ENCODE measurements at regions not wholly inside any gene's neighbourhood (a gene's known extent, or its start where the extent isn't known, plus 50 kb on each side); places are given as distances from the start of the nearest gene placed in this dataset.

DNA sequence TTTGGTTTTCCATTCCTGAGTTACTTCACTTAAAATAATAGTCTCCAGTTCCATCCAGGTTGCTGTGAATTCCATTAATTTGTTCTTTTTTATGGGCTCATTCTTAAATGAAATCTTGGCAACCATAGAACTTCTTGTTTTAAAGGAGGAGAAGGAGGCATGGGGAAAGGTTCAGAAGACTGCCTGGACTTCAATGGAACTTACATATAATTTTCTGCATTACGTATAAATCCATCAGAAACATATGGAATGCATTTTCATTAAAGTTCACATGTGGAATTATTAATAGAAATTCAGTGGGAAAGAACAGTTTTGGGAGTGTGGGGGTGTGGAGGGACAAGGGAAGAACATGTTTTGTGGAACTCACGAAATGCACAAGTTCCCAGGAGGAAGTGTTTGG is 176.6 kb upstream of the PRKCQ start:
- TF ChIP-seq, protein P1, sequence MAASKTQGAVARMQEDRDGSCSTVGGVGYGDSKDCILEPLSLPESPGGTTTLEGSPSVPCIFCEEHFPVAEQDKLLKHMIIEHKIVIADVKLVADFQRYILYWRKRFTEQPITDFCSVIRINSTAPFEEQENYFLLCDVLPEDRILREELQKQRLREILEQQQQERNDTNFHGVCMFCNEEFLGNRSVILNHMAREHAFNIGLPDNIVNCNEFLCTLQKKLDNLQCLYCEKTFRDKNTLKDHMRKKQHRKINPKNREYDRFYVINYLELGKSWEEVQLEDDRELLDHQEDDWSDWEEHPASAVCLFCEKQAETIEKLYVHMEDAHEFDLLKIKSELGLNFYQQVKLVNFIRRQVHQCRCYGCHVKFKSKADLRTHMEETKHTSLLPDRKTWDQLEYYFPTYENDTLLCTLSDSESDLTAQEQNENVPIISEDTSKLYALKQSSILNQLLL (CRISPR knock-in tag; IDR thresholded peaks at IDR 0.05; ENCODE audit: borderline replicate concordance): no peak
- TF ChIP-seq, protein P2, sequence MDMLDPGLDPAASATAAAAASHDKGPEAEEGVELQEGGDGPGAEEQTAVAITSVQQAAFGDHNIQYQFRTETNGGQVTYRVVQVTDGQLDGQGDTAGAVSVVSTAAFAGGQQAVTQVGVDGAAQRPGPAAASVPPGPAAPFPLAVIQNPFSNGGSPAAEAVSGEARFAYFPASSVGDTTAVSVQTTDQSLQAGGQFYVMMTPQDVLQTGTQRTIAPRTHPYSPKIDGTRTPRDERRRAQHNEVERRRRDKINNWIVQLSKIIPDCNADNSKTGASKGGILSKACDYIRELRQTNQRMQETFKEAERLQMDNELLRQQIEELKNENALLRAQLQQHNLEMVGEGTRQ (CRISPR knock-in tag; IDR thresholded peaks at IDR 0.05): no peak
- TF ChIP-seq SRF (CRISPR knock-in tag; IDR thresholded peaks at IDR 0.05) (no peak), TBL1XR1 (IDR thresholded peaks at IDR 0.05; ENCODE audit: low read length in 2 of 2) (no peak), ZBTB17 (CRISPR knock-in tag; IDR thresholded peaks at IDR 0.05) (no peak), HDAC1 (IDR thresholded peaks at IDR 0.05) (no peak), FOXJ3 (CRISPR knock-in tag; IDR thresholded peaks at IDR 0.05) (no peak), EZH2 (IDR thresholded peaks at IDR 0.05; ENCODE audit: borderline replicate concordance, low read depth, low read length) (no peak), CBX3 (IDR thresholded peaks at IDR 0.05; ENCODE audit: borderline replicate concordance in 1 of 2, low read length in 2 of 2) (no peak), MTA2 (IDR thresholded peaks at IDR 0.05; ENCODE audit: low read depth) (no peak)
- TF ChIP-seq, protein P3, sequence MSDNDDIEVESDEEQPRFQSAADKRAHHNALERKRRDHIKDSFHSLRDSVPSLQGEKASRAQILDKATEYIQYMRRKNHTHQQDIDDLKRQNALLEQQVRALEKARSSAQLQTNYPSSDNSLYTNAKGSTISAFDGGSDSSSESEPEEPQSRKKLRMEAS (CRISPR knock-in tag; IDR thresholded peaks at IDR 0.05): no peak
- TF ChIP-seq, protein P4, sequence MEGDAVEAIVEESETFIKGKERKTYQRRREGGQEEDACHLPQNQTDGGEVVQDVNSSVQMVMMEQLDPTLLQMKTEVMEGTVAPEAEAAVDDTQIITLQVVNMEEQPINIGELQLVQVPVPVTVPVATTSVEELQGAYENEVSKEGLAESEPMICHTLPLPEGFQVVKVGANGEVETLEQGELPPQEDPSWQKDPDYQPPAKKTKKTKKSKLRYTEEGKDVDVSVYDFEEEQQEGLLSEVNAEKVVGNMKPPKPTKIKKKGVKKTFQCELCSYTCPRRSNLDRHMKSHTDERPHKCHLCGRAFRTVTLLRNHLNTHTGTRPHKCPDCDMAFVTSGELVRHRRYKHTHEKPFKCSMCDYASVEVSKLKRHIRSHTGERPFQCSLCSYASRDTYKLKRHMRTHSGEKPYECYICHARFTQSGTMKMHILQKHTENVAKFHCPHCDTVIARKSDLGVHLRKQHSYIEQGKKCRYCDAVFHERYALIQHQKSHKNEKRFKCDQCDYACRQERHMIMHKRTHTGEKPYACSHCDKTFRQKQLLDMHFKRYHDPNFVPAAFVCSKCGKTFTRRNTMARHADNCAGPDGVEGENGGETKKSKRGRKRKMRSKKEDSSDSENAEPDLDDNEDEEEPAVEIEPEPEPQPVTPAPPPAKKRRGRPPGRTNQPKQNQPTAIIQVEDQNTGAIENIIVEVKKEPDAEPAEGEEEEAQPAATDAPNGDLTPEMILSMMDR (IDR thresholded peaks at IDR 0.05 in 2 of 3, conservative IDR thresholded peaks at IDR 0.05 in 1 of 3; ENCODE audit: insufficient read depth in 2 of 3, low read depth in 1 of 3, low read length in 3 of 3): no peak
- TF ChIP-seq, protein P5, sequence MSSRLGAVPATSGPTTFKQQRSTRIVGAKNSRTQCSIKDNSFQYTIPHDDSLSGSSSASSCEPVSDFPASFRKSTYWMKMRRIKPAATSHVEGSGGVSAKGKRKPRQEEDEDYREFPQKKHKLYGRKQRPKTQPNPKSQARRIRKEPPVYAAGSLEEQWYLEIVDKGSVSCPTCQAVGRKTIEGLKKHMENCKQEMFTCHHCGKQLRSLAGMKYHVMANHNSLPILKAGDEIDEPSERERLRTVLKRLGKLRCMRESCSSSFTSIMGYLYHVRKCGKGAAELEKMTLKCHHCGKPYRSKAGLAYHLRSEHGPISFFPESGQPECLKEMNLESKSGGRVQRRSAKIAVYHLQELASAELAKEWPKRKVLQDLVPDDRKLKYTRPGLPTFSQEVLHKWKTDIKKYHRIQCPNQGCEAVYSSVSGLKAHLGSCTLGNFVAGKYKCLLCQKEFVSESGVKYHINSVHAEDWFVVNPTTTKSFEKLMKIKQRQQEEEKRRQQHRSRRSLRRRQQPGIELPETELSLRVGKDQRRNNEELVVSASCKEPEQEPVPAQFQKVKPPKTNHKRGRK (tag; IDR thresholded peaks at IDR 0.05): no peak
